ENCODE measurements at regions not wholly inside any gene's neighbourhood (a gene's known extent, or its start where the extent isn't known, plus 50 kb on each side); places are given as distances from the start of the nearest gene placed in this dataset.

GRCh38 chr5:155252025-155252424, 238.5 kb downstream of the KIF4B start:
- TF ChIP-seq FOXP2 (optimal IDR thresholded peaks at IDR 0.05; ENCODE audit: borderline replicate concordance, extremely low read depth, extremely low read length, insufficient read depth): no peak
- no peak for TF ChIP-seq POLR2AphosphoS5 (IDR thresholded peaks at IDR 0.05; ENCODE audit: low read depth, low read length)

DNA sequence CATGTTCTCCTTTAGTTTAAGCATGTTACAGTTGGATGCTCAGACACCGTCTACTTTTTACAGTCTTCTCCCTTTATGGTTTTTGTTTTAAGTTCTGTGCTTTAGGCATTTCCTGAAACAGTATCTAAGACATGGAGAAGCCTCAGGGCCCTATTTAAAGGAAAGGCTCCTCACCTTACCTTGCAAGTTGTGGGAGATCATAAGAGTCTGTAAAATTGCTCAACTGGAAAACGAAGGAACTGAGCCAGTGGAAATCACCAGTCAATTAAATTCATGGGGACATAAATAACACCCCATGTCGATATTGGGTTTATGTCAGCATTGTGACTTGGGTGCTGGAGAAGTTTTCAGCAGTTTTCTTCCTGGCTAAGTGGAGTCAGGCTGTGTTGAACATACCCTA, 239.2 kb downstream of the KIF4B start:
- TF ChIP-seq TAF1 (IDR thresholded peaks at IDR 0.05; ENCODE audit: borderline replicate concordance, insufficient read depth, low read length) (no peak), POLR2AphosphoS5 (IDR thresholded peaks at IDR 0.05; ENCODE audit: low read depth, low read length) (no peak), REST (IDR thresholded peaks at IDR 0.05; ENCODE audit: insufficient read depth in 1 of 2, low read depth in 2 of 2, low read length in 2 of 2) (no peak), SIN3A (IDR thresholded peaks at IDR 0.05; ENCODE audit: borderline replicate concordance, insufficient read depth, low read length) (no peak), FOXP2 (optimal IDR thresholded peaks at IDR 0.05; ENCODE audit: borderline replicate concordance, extremely low read depth, extremely low read length, insufficient read depth) (no peak)

DNA sequence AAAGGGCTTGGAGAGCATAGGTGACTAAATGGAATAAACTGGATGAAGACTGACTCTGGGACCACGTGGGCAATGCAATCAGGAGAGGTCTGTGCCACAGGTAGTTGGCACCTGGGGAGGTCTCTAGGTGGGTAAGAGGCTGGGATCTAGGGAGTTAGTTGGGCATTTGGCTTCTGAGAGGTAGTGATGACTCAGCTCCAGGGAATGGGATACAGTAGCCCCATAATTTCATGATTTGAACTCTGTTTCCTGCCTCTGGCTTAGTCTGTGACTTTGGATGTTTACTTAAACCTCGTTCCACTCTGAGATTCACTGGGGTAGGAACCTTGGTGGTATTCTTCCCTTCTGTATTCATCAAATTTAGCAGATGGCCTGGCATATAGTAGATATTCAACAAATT, 240.8 kb downstream of the KIF4B start:
- no peak for TF ChIP-seq POLR2AphosphoS5 (IDR thresholded peaks at IDR 0.05; ENCODE audit: low read depth, low read length)
- TF ChIP-seq REST (IDR thresholded peaks at IDR 0.05; ENCODE audit: insufficient read depth in 1 of 2, low read depth in 2 of 2, low read length in 2 of 2): no peak
- TF ChIP-seq FOXP2 (optimal IDR thresholded peaks at IDR 0.05; ENCODE audit: borderline replicate concordance, extremely low read depth, extremely low read length, insufficient read depth): no peak
- TF ChIP-seq SIN3A (IDR thresholded peaks at IDR 0.05; ENCODE audit: borderline replicate concordance, insufficient read depth, low read length): no peak
- TF ChIP-seq TAF1 (IDR thresholded peaks at IDR 0.05; ENCODE audit: borderline replicate concordance, insufficient read depth, low read length): no peak

DNA sequence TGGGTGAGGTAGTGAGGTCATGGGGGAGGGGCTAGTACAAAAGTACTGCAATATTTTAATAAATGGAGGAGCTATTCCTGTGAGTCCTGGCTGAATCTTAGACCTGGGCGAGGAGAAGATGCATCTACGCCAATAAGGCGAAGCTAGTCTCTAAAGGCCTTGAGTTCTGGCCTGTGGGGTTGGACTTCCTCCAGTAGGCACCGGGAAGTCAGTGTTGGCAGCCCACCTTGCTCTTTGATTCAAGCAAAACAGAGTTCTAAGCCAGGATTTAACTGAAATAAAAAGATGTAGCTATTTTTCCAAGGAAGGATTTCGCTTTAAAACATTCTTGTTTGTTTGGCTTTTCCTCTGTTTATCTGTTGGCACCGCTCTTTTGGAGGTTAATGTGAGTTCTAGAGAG, 244.6 kb downstream of the KIF4B start:
- TF ChIP-seq REST (IDR thresholded peaks at IDR 0.05; ENCODE audit: insufficient read depth in 1 of 2, low read depth in 2 of 2, low read length in 2 of 2) (no peak), POLR2AphosphoS5 (IDR thresholded peaks at IDR 0.05; ENCODE audit: low read depth, low read length) (no peak), SIN3A (IDR thresholded peaks at IDR 0.05; ENCODE audit: borderline replicate concordance, insufficient read depth, low read length) (no peak), FOXP2 (optimal IDR thresholded peaks at IDR 0.05; ENCODE audit: borderline replicate concordance, extremely low read depth, extremely low read length, insufficient read depth) (no peak), TAF1 (IDR thresholded peaks at IDR 0.05; ENCODE audit: borderline replicate concordance, insufficient read depth, low read length) (no peak)

- no peak for TF ChIP-seq SIN3A (IDR thresholded peaks at IDR 0.05; ENCODE audit: borderline replicate concordance, insufficient read depth, low read length)
- TF ChIP-seq TAF1 (IDR thresholded peaks at IDR 0.05; ENCODE audit: borderline replicate concordance, insufficient read depth, low read length): no peak
- TF ChIP-seq FOXP2 (optimal IDR thresholded peaks at IDR 0.05; ENCODE audit: borderline replicate concordance, extremely low read depth, extremely low read length, insufficient read depth): no peak
- no peak for TF ChIP-seq REST (IDR thresholded peaks at IDR 0.05; ENCODE audit: insufficient read depth in 1 of 2, low read depth in 2 of 2, low read length in 2 of 2)
- TF ChIP-seq POLR2AphosphoS5 (IDR thresholded peaks at IDR 0.05; ENCODE audit: low read depth, low read length): no peak
These were observed 246.1 kb downstream of the KIF4B start for GRCh38 chr5:155259648-155260047.
